ENCODE measurements at regions not wholly inside any gene's neighbourhood (a gene's known extent, or its start where the extent isn't known, plus 50 kb on each side); places are given as distances from the start of the nearest gene placed in this dataset.

- ATAC-seq (no peak), DNase-seq (no peak)
- intact Hi-C loops (cut with DNase I) = no loop called here
- no peak overlapping the region for H3K4me3 ChIP-seq
- no peaks in the 10 kb centered on the region for H3K4me1 ChIP-seq
- no peak overlapping the region for H3K27ac ChIP-seq
- no peaks in the 10 kb centered on the region for H3K9me3 ChIP-seq
- TF ChIP-seq, protein P1, sequence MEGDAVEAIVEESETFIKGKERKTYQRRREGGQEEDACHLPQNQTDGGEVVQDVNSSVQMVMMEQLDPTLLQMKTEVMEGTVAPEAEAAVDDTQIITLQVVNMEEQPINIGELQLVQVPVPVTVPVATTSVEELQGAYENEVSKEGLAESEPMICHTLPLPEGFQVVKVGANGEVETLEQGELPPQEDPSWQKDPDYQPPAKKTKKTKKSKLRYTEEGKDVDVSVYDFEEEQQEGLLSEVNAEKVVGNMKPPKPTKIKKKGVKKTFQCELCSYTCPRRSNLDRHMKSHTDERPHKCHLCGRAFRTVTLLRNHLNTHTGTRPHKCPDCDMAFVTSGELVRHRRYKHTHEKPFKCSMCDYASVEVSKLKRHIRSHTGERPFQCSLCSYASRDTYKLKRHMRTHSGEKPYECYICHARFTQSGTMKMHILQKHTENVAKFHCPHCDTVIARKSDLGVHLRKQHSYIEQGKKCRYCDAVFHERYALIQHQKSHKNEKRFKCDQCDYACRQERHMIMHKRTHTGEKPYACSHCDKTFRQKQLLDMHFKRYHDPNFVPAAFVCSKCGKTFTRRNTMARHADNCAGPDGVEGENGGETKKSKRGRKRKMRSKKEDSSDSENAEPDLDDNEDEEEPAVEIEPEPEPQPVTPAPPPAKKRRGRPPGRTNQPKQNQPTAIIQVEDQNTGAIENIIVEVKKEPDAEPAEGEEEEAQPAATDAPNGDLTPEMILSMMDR (IDR thresholded peaks at IDR 0.05) = no peak
- no peaks in the 10 kb centered on the region for H3K36me3 ChIP-seq (ENCODE audit: insufficient read depth in 1 of 2, low read depth in 1 of 2)
- peaks cover 0 to 17% (median 0%) of the 10 kb centered on the region in 3 donors for H3K27me3 ChIP-seq (ENCODE audit: insufficient read depth in 3 of 3, low read length in 2 of 3)
- 90 to 92% (median 91%) methylated on average over 4 of the region's 4 CpGs for WGBS, 3 donors
These were observed 100.4 kb downstream of the SNX5 start for GRCh38 chr20:17868151-17868550.

- no peak for ATAC-seq
- no peaks in the 10 kb centered on the region for H3K4me1 ChIP-seq
- H3K27ac ChIP-seq = no peak overlapping the region
- intact Hi-C loops (cut with DNase I) = no loop called here
- no peak overlapping the region for H3K4me3 ChIP-seq
- no peak for DNase-seq
- 27 to 36% (median 28%) methylated on average over 10 of the region's 10 CpGs for WGBS, 3 donors
- TF ChIP-seq, protein P1 (IDR thresholded peaks at IDR 0.05) = no peak
- peaks cover 0 to 17% (median 0%) of the 10 kb centered on the region in 3 donors for H3K27me3 ChIP-seq (ENCODE audit: insufficient read depth in 3 of 3, low read length in 2 of 3)
- H3K9me3 ChIP-seq = no peaks in the 10 kb centered on the region
- no peaks in the 10 kb centered on the region for H3K36me3 ChIP-seq (ENCODE audit: insufficient read depth in 1 of 2, low read depth in 1 of 2)
These were observed 101.3 kb downstream of the SNX5 start for GRCh38 chr20:17867131-17867925.

- no peak for DNase-seq
- Histone ChIP-seq H3K27me3 (ENCODE audit: insufficient read depth in 3 of 3, low read length in 2 of 3) (peaks cover 0 to 17% (median 0%) of the 10 kb centered on the region in 3 donors), H3K36me3 (ENCODE audit: insufficient read depth in 1 of 2, low read depth in 1 of 2) (no peaks in the 10 kb centered on the region), H3K9me3 (no peaks in the 10 kb centered on the region), H3K4me3 (no peak overlapping the region), H3K27ac (no peak overlapping the region), H3K4me1 (no peaks in the 10 kb centered on the region)
- intact Hi-C loops (cut with DNase I) = no loop called here
- no peak for ATAC-seq
- WGBS, 3 donors = 90 to 94% (median 93%) methylated on average over 7 of the region's 7 CpGs
- TF ChIP-seq, protein P1 (IDR thresholded peaks at IDR 0.05) = no peak
These were observed 102.2 kb downstream of the SNX5 start for GRCh38 chr20:17866234-17867001.

DNA sequence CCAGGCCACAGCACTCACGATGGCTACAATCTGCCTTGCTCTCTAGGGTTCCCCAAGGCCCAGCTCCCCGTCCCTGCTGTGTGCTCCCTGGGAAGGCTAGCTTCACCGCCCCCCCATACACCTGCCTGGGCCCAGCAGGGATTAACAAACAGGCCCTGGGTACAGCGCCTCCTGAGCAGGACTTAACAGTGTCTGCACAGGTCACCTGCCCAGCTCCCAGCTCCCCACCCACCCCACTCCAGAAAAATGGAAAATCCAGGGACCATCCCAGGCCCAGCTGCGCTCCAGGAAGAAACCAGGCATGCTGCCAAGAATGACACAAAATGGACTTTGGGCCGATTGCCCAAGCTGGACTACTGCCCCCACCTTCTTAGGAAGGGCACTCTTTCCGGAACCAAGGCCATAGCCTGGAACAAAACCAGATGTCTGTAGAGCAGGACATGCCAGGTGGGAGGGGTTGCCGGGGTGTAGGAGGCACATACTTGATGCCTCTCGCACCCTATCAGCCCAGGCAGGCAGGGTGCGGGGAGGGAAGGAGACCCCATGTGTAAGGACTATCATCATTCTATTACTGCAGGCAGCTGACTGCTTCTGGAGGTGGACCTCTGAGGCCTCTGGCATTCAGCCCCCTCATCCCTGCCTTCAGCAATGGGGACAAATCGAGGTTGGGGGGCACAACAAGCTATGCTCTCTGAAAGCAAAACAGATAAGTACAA lies 104.9 kb downstream of the SNX5 start:
- Histone ChIP-seq H3K36me3 (ENCODE audit: insufficient read depth in 1 of 2, low read depth in 1 of 2) (no peaks in the 10 kb centered on the region), H3K27ac (no peak overlapping the region), H3K4me3 (no peak overlapping the region), H3K4me1 (peaks cover 11% of the 10 kb centered on the region), H3K9me3 (no peaks in the 10 kb centered on the region), H3K27me3 (ENCODE audit: insufficient read depth in 3 of 3, low read length in 2 of 3) (peaks cover 0 to 1% (median 0%) of the 10 kb centered on the region in 3 donors)
- intact Hi-C loops (cut with DNase I) = no loop called here
- no peak for ATAC-seq
- WGBS, 3 donors = 68 to 76% (median 75%) methylated on average over 11 of the region's 11 CpGs
- DNase-seq = no peak
- TF ChIP-seq, protein P1 (IDR thresholded peaks at IDR 0.05) = no peak
